PC-3 (cell line): ENCODE measurements at regions not wholly inside any gene's neighbourhood (a gene's known extent, or its start where the extent isn't known, plus 50 kb on each side); places are given as distances from the start of the nearest gene placed in this dataset.

Source experiments
- ATAC-seq: fragments of 200-7000 bp; cut with Tn5 transposase; 2 replicates; pipeline ENCODE4 v1.9.1; 2020; ENCODE audit warnings: mild to moderate bottlenecking, moderate library complexity
- BruUV-seq: library from RNA; stranded (reverse); fragments of 400-500 nt; replicated peaks from 2 replicates; lab custom pipeline; 2021; lab: Mats Ljungman, UMichigan
- CTCF ChIA-PET: fragments of 300-600 bp; sonication (Branson Sonifier 250); formaldehyde crosslinking; loops from one replicate; lab custom pipeline; 2022; ENCODE audit warnings: antibody characterized with exemption; lab: Charles Lee
- POLR2A ChIA-PET: fragments of 300-600 bp; sonication (Branson Sonifier 250); formaldehyde crosslinking; loops from one replicate; lab custom pipeline; 2022; ENCODE audit warnings: antibody characterized with exemption; ENCODE audit not compliant: unreplicated experiment; lab: Charles Lee
- DNase-seq: peaks from one replicate; pipeline ENCODE4 v3.0.0-alpha.2; 2015
- H2AFZ ChIP-seq: fragments of 300-600 bp; sonication (generic); 2 replicates; pipeline ENCODE4 v1.6.0; 2016; ENCODE audit warnings: antibody characterized with exemption, low read length
- H3F3A ChIP-seq: fragments of 300-600 bp; sonication (generic); one replicate; pipeline ENCODE4 v1.6.0; 2017; ENCODE audit warnings: antibody characterized with exemption, low read length, control low read depth, mild to moderate bottlenecking; ENCODE audit not compliant: unreplicated experiment
- H3K27ac ChIP-seq: fragments of 300-600 bp; sonication (generic); 2 replicates; pipeline ENCODE4 v1.5.1; 2016; ENCODE audit warnings: mild to moderate bottlenecking, low read length
- H3K27me3 ChIP-seq: fragments of 300-600 bp; sonication (generic); 2 replicates; pipeline ENCODE4 v1.6.1; 2016; ENCODE audit warnings: low read length, mixed read lengths
- H3K36me3 ChIP-seq: fragments of 300-600 bp; sonication (generic); 2 replicates; pipeline ENCODE4 v1.6.1; 2016; ENCODE audit warnings: low read depth, mixed run types, low read length, mixed read lengths
- H3K4me1 ChIP-seq: fragments of 300-600 bp; sonication (generic); 2 replicates; pipeline ENCODE4 v1.5.1; 2016; ENCODE audit warnings: low read length; ENCODE audit not compliant: insufficient read depth
- H3K4me2 ChIP-seq: fragments of 300-600 bp; sonication (generic); 2 replicates; pipeline ENCODE4 v1.6.0; 2016; ENCODE audit warnings: low read length
- H3K4me3 ChIP-seq: fragments of 300-600 bp; sonication (generic); 2 replicates; pipeline ENCODE4 v1.5.1; 2016; ENCODE audit warnings: mild to moderate bottlenecking, low read length, mixed read lengths
- H3K79me2 ChIP-seq: fragments of 300-600 bp; sonication (generic); 2 replicates; pipeline ENCODE4 v1.6.1; 2017; ENCODE audit warnings: low read length, mixed read lengths
- H3K9ac ChIP-seq: fragments of 300-600 bp; sonication (generic); 2 replicates; pipeline ENCODE4 v1.6.0; 2016; ENCODE audit warnings: mild to moderate bottlenecking, low read length
- H3K9me2 ChIP-seq: fragments of 300-600 bp; sonication (generic); replicated peaks from 2 replicates; pipeline ENCODE4 v1.6.1; 2016; ENCODE audit warnings: mixed run types, low read length, mixed read lengths
- H3K9me3 ChIP-seq: fragments of 300-600 bp; sonication (generic); 2 replicates; pipeline ENCODE4 v1.6.1; 2016; ENCODE audit warnings: low read length, mixed read lengths
- H4K20me1 ChIP-seq: fragments of 300-600 bp; sonication (generic); 2 replicates; pipeline ENCODE4 v1.6.1; 2016; ENCODE audit warnings: low read length, mixed read lengths
- CTCF ChIP-seq: fragments of 300-600 bp; sonication (generic); conservative IDR thresholded peaks from 2 replicates; pipeline ENCODE4 v1.5.1; 2017; ENCODE audit warnings: antibody characterized with exemption, low read depth, mild to moderate bottlenecking, low read length
- EZH2 ChIP-seq: fragments of 300-600 bp; sonication (generic); IDR thresholded peaks from one replicate; pipeline ENCODE4 v1.6.1; 2017; ENCODE audit warnings: antibody characterized with exemption, mild to moderate bottlenecking, low read length; ENCODE audit not compliant: unreplicated experiment
- EZH2phosphoT487 ChIP-seq: fragments of 300-600 bp; sonication (generic); IDR thresholded peaks from 2 replicates; pipeline ENCODE4 v1.6.1; 2018; ENCODE audit warnings: mild to moderate bottlenecking, antibody characterized with exemption, low read length, borderline replicate concordance
- intact Hi-C: fragments of 100-400 bp; cut with micrococcal nuclease; formaldehyde crosslinking; loops from 2 replicates; pipeline ENCODE4 v1.9.0; 2023

GRCh38 chr9:32866273-32866672 lies 82.9 kb downstream of the TMEM215 start:
- H3K27ac ChIP-seq: no peak overlapping the region
- no TSS peak for BruUV-seq
- no peaks in the 10 kb centered on the region for H3K36me3 ChIP-seq
- H3K9me2 ChIP-seq: no peaks in the 10 kb centered on the region
- intact Hi-C loops: no loop called here
- POLR2A ChIA-PET: no interaction called here
- H3K4me3 ChIP-seq: no peak overlapping the region
- H2AFZ ChIP-seq: no peak overlapping the region
- no peaks in the 10 kb centered on the region for H3K9me3 ChIP-seq
- no peak for ATAC-seq
- CTCF ChIA-PET: no interaction called here
- no peaks in the 10 kb centered on the region for H3K79me2 ChIP-seq
- no peaks in the 10 kb centered on the region for H3K4me1 ChIP-seq
- no peak overlapping the region for H3K9ac ChIP-seq
- H3K4me2 ChIP-seq: no peak overlapping the region
- no peak for DNase-seq
- H3F3A ChIP-seq: no peaks in the 10 kb centered on the region
- TF ChIP-seq EZH2phosphoT487 (no peak), CTCF (no peak), EZH2 (no peak)
- no peaks in the 10 kb centered on the region for H4K20me1 ChIP-seq
- peaks cover 30% of the 10 kb centered on the region; the same call in 1 of the 2 replicates for H3K27me3 ChIP-seq

DNA sequence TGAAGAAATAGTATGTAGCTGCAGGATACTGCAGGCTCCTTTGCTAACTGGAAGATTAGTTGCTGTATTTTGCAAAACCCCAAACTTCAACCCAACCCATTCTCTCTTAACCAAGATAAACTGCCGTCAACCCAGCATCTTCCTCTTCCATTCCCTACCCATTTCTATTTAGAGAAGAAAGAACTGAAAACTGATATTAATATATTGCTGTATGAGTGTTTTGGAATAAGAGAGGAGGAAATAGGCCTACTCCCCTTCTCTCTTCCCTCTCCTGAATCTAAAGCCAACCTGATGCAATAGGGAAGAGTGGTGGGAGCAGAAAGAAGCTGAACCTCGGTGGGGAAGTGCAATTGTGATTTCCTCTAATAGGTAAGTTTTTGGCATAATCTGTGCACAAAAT lies 83.7 kb downstream of the TMEM215 start:
- Histone ChIP-seq H3K9ac (no peak overlapping the region), H3K9me3 (no peaks in the 10 kb centered on the region), H3K4me1 (no peaks in the 10 kb centered on the region), H4K20me1 (no peaks in the 10 kb centered on the region), H3K9me2 (no peaks in the 10 kb centered on the region), H3K4me3 (no peak overlapping the region), H3K27ac (no peak overlapping the region), H3F3A (no peaks in the 10 kb centered on the region), H2AFZ (no peak overlapping the region), H3K36me3 (no peaks in the 10 kb centered on the region), H3K4me2 (no peak overlapping the region), H3K79me2 (no peaks in the 10 kb centered on the region), H3K27me3 (peaks cover 23% of the 10 kb centered on the region; the same call in 1 of the 2 replicates)
- BruUV-seq: no TSS peak
- intact Hi-C loops: no loop called here
- ATAC-seq (no peak), DNase-seq (no peak)
- ChIA-PET POLR2A (no interaction called here), CTCF (no interaction called here)
- TF ChIP-seq EZH2: no peak
- TF ChIP-seq CTCF: no peak
- no peak for TF ChIP-seq EZH2phosphoT487

GRCh38 chr9:32867601-32868204 lies 84.4 kb downstream of the TMEM215 start:
- ATAC-seq: no peak
- no peak overlapping the region for H3K27ac ChIP-seq
- H3F3A ChIP-seq: no peaks in the 10 kb centered on the region
- H3K4me1 ChIP-seq: no peaks in the 10 kb centered on the region
- H3K9me3 ChIP-seq: no peaks in the 10 kb centered on the region
- ChIA-PET CTCF (no interaction called here), POLR2A (no interaction called here)
- no peak for DNase-seq
- peaks cover 22% of the 10 kb centered on the region; the same call in 1 of the 2 replicates for H3K27me3 ChIP-seq
- no peaks in the 10 kb centered on the region for H3K79me2 ChIP-seq
- H2AFZ ChIP-seq: no peak overlapping the region
- intact Hi-C loops: no loop called here
- H3K9me2 ChIP-seq: no peaks in the 10 kb centered on the region
- no TSS peak for BruUV-seq
- no peaks in the 10 kb centered on the region for H3K36me3 ChIP-seq
- no peak overlapping the region for H3K9ac ChIP-seq
- H3K4me2 ChIP-seq: no peak overlapping the region
- TF ChIP-seq CTCF: no peak
- no peak for TF ChIP-seq EZH2
- TF ChIP-seq EZH2phosphoT487: no peak
- no peaks in the 10 kb centered on the region for H4K20me1 ChIP-seq
- no peak overlapping the region for H3K4me3 ChIP-seq
